HFFc6 (cell line): ENCODE measurements at regions not wholly inside any gene's neighbourhood (a gene's known extent, or its start where the extent isn't known, plus 50 kb on each side); places are given as distances from the start of the nearest gene placed in this dataset.

ENCODE experiments used
- DNase-seq: peaks from one replicate; pipeline ENCODE4 v3.0.0-alpha.2; 2018
- H3K27ac Mint-ChIP-seq: 2 replicates; pipeline ENCODE4 v1.8.0; 2020; ENCODE audit warnings: mild to moderate bottlenecking, mixed read lengths
- H3K27me3 Mint-ChIP-seq: 2 replicates; pipeline ENCODE4 v1.8.0; 2021; ENCODE audit warnings: mild to moderate bottlenecking, moderate library complexity, mixed read lengths; ENCODE audit not compliant: insufficient read depth
- H3K36me3 Mint-ChIP-seq: 2 replicates; pipeline ENCODE4 v1.8.0; 2021; ENCODE audit warnings: low read depth, mixed read lengths
- H3K4me1 Mint-ChIP-seq: 2 replicates; pipeline ENCODE4 v1.8.0; 2020; ENCODE audit warnings: low read depth, mixed read lengths
- H3K4me3 Mint-ChIP-seq: 2 replicates; pipeline ENCODE4 v1.8.0; 2020; ENCODE audit warnings: mild to moderate bottlenecking, moderate library complexity, mixed read lengths
- H3K9me3 Mint-ChIP-seq: 2 replicates; pipeline ENCODE4 v1.8.0; 2020; ENCODE audit warnings: mild to moderate bottlenecking, mixed read lengths
- TF ChIP-seq, protein P1 (sequence below): fragments of 200-600 bp; sonication (generic); IDR thresholded peaks from 2 replicates; pipeline ENCODE4 v1.5.0; 2021; ENCODE audit warnings: antibody characterized with exemption, mild to moderate bottlenecking

DNA sequence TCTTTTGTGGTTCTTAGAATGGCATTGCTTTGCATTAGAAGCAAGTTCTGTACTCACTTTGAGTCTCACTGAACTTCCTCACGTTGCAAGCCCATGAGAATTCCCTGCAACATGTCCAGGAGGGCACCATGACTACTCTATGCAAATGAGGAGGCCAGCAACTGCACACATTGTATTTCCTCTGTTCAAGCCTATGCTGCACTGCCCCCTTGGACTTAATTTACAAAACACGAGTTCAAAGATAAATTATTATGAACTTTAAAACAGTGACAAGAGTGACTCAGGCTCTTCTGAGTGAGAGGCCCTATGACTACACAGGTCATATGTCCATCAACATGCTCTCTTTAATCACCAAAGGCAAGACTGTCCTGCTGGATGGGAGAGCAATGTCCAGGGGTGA is 484.2 kb upstream of the ATP11B start:
- Mint-ChIP-seq H3K4me3 (no peak overlapping the region), H3K4me1 (no peaks in the 10 kb centered on the region), H3K36me3 (no peaks in the 10 kb centered on the region), H3K9me3 (peaks cover 50% of the 10 kb centered on the region), H3K27ac (no peak overlapping the region), H3K27me3 (no peaks in the 10 kb centered on the region)
- TF ChIP-seq, protein P1, sequence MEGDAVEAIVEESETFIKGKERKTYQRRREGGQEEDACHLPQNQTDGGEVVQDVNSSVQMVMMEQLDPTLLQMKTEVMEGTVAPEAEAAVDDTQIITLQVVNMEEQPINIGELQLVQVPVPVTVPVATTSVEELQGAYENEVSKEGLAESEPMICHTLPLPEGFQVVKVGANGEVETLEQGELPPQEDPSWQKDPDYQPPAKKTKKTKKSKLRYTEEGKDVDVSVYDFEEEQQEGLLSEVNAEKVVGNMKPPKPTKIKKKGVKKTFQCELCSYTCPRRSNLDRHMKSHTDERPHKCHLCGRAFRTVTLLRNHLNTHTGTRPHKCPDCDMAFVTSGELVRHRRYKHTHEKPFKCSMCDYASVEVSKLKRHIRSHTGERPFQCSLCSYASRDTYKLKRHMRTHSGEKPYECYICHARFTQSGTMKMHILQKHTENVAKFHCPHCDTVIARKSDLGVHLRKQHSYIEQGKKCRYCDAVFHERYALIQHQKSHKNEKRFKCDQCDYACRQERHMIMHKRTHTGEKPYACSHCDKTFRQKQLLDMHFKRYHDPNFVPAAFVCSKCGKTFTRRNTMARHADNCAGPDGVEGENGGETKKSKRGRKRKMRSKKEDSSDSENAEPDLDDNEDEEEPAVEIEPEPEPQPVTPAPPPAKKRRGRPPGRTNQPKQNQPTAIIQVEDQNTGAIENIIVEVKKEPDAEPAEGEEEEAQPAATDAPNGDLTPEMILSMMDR = no peak
- DNase-seq = no peak

- Mint-ChIP-seq H3K27ac (no peak overlapping the region), H3K4me1 (no peaks in the 10 kb centered on the region), H3K4me3 (no peak overlapping the region), H3K36me3 (no peaks in the 10 kb centered on the region), H3K27me3 (no peaks in the 10 kb centered on the region), H3K9me3 (peaks cover 78% of the 10 kb centered on the region)
- DNase-seq = no peak
- TF ChIP-seq, protein P1 = no peak
These were observed 478.0 kb upstream of the ATP11B start for GRCh38 chr3:182315313-182315712.

- Mint-ChIP-seq H3K4me3 (no peak overlapping the region), H3K9me3 (peaks cover 39% of the 10 kb centered on the region), H3K27ac (no peak overlapping the region), H3K27me3 (no peaks in the 10 kb centered on the region), H3K36me3 (no peaks in the 10 kb centered on the region), H3K4me1 (no peaks in the 10 kb centered on the region)
- TF ChIP-seq, protein P1 = no peak
- DNase-seq = no peak
These were observed 470.1 kb upstream of the ATP11B start for GRCh38 chr3:182323126-182323700.

DNA sequence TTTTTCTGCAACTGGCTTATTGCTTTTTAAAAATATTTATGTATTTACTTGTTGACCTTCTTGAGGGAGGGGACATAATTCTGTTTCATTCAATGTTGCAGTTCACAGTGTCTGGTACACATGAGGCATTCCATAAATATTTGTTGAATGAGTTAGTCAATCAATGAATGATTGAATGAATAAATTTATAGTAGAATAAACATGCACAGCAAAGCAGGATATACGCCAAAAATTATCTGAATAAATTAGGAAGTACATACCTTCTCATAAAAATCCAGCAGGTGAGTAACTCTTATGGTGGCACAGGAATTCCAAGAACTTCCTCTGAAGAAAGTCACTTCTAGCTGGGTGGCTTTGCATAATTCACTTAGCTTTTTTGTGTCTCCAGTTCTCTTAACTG is 469.4 kb upstream of the ATP11B start:
- Mint-ChIP-seq H3K4me3 (no peak overlapping the region), H3K36me3 (no peaks in the 10 kb centered on the region), H3K27me3 (no peaks in the 10 kb centered on the region), H3K4me1 (no peaks in the 10 kb centered on the region), H3K27ac (no peak overlapping the region), H3K9me3 (peaks cover 33% of the 10 kb centered on the region)
- TF ChIP-seq, protein P1 = no peak
- DNase-seq = no peak

- no peaks in the 10 kb centered on the region for H3K4me1 Mint-ChIP-seq
- H3K36me3 Mint-ChIP-seq = no peaks in the 10 kb centered on the region
- H3K4me3 Mint-ChIP-seq = no peak overlapping the region
- DNase-seq = no peak
- H3K27me3 Mint-ChIP-seq = no peaks in the 10 kb centered on the region
- TF ChIP-seq, protein P1 = no peak
- H3K27ac Mint-ChIP-seq = no peak overlapping the region
- H3K9me3 Mint-ChIP-seq = peaks cover 26% of the 10 kb centered on the region
These were observed 467.9 kb upstream of the ATP11B start for GRCh38 chr3:182325213-182325950.
